Muscle of arm (tissue), 1 donor: ENCODE measurements at regions not wholly inside any gene's neighbourhood (a gene's known extent, or its start where the extent isn't known, plus 50 kb on each side); places are given as distances from the start of the nearest gene placed in this dataset.
"Not testable (repeated sequence)": the region's sequence is repeated elsewhere in the genome, so short reads cannot be mapped to it uniquely, and the experiment has no call there.

ENCODE experiments used
- DNase-seq: peaks from one replicate; pipeline ENCODE4 v3.0.0-alpha.2; 2013

- DNase-seq = not testable (repeated sequence)
Observed at GRCh38 chr16:18263046-18263445, 73.5 kb downstream of the NPIPA8 start.

GRCh38 chr16:18261848-18262247 lies 74.7 kb downstream of the NPIPA8 start:
- DNase-seq = not testable (repeated sequence)

- not testable (repeated sequence) for DNase-seq
Observed at GRCh38 chr16:18259496-18260176, 76.9 kb downstream of the NPIPA8 start.

GRCh38 chr16:18252943-18253342 lies 83.6 kb downstream of the NPIPA8 start:
- not testable (repeated sequence) for DNase-seq

GRCh38 chr16:18230505-18230904 lies 106.0 kb downstream of the NPIPA8 start:
- DNase-seq = not testable (repeated sequence)

- not testable (repeated sequence) for DNase-seq
Observed at GRCh38 chr16:18222054-18223009, 114.2 kb downstream of the NPIPA8 start.

GRCh38 chr16:18217741-18218140 lies 118.8 kb downstream of the NPIPA8 start:
- DNase-seq = not testable (repeated sequence)

- not testable (repeated sequence) for DNase-seq
Observed at GRCh38 chr16:18216814-18217213, 119.7 kb downstream of the NPIPA8 start.

GRCh38 chr16:18213810-18214209 lies 122.7 kb downstream of the NPIPA8 start:
- DNase-seq = not testable (repeated sequence)

GRCh38 chr16:18211505-18211904 lies 125.0 kb downstream of the NPIPA8 start:
- not testable (repeated sequence) for DNase-seq

- DNase-seq = not testable (repeated sequence)
Observed at GRCh38 chr16:18204786-18205185, 131.8 kb downstream of the NPIPA8 start.

- DNase-seq = not testable (repeated sequence)
Observed at GRCh38 chr16:18204309-18204708, 132.2 kb downstream of the NPIPA8 start.

GRCh38 chr16:18201511-18201910 lies 135.0 kb downstream of the NPIPA8 start:
- not testable (repeated sequence) for DNase-seq

GRCh38 chr16:18192389-18192788 lies 144.1 kb downstream of the NPIPA8 start:
- DNase-seq = not testable (repeated sequence)

GRCh38 chr16:18190179-18190578 lies 146.4 kb downstream of the NPIPA8 start:
- not testable (repeated sequence) for DNase-seq

GRCh38 chr16:18184755-18185154 lies 151.8 kb downstream of the NPIPA8 start:
- not testable (repeated sequence) for DNase-seq

- not testable (repeated sequence) for DNase-seq
Observed at GRCh38 chr16:18181028-18181427, 155.5 kb downstream of the NPIPA8 start.

- DNase-seq = not testable (repeated sequence)
Observed at GRCh38 chr16:18173945-18174497, 162.5 kb downstream of the NPIPA8 start.

GRCh38 chr16:18162293-18162692 lies 174.2 kb downstream of the NPIPA8 start:
- DNase-seq = not testable (repeated sequence)

- DNase-seq = not testable (repeated sequence)
Observed at GRCh38 chr16:18161224-18161623, 175.3 kb downstream of the NPIPA8 start.

GRCh38 chr16:18159185-18159584 lies 177.4 kb downstream of the NPIPA8 start:
- DNase-seq = not testable (repeated sequence)

- not testable (repeated sequence) for DNase-seq
Observed at GRCh38 chr16:18157854-18158253, 178.7 kb downstream of the NPIPA8 start.
